AG10803 (cell line): ENCODE measurements at regions not wholly inside any gene's neighbourhood (a gene's known extent, or its start where the extent isn't known, plus 50 kb on each side); places are given as distances from the start of the nearest gene placed in this dataset.

Source experiments
- DNase-seq: peaks from one replicate; pipeline ENCODE4 v3.0.0; 2010; ENCODE audit warnings: low read depth
- H3K4me3 ChIP-seq: 2 replicates; pipeline ENCODE4 v1.5.1; 2011; ENCODE audit warnings: mild to moderate bottlenecking, low read length, control low read depth
- TF ChIP-seq, protein P1 (sequence below): conservative IDR thresholded peaks from 2 replicates; pipeline ENCODE4 v1.5.1; 2011; ENCODE audit warnings: mild to moderate bottlenecking, low read length, control low read depth, inconsistent platforms

GRCh38 chr13:72545030-72545719, 182.3 kb downstream of the MZT1 start:
- no peak for DNase-seq
- no peak overlapping the region for H3K4me3 ChIP-seq
- TF ChIP-seq, protein P1, sequence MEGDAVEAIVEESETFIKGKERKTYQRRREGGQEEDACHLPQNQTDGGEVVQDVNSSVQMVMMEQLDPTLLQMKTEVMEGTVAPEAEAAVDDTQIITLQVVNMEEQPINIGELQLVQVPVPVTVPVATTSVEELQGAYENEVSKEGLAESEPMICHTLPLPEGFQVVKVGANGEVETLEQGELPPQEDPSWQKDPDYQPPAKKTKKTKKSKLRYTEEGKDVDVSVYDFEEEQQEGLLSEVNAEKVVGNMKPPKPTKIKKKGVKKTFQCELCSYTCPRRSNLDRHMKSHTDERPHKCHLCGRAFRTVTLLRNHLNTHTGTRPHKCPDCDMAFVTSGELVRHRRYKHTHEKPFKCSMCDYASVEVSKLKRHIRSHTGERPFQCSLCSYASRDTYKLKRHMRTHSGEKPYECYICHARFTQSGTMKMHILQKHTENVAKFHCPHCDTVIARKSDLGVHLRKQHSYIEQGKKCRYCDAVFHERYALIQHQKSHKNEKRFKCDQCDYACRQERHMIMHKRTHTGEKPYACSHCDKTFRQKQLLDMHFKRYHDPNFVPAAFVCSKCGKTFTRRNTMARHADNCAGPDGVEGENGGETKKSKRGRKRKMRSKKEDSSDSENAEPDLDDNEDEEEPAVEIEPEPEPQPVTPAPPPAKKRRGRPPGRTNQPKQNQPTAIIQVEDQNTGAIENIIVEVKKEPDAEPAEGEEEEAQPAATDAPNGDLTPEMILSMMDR: no peak

DNA sequence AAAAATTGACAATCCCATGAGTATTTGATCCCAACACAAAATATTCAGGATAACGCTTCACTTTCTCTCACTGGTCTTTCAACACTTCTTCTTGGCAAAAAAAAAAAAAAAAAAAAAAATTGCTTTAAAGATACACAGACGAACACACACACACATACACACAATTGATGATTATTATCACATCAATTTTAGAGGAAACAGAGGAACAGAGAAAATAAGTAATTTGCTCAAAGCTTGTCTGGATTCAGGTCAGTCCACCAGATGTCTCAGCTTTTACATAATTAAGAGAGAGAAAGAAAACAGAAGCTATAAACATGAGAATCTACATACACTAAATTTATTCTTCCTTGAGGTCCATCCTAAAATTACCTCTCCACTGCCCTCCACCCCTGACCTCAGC, 183.4 kb downstream of the MZT1 start:
- TF ChIP-seq, protein P1: no peak
- H3K4me3 ChIP-seq: no peak overlapping the region
- no peak for DNase-seq

- TF ChIP-seq, protein P1: no peak
- no peak overlapping the region for H3K4me3 ChIP-seq
- DNase-seq: no peak
Measured at GRCh38 chr13:72542241-72542640, 185.2 kb downstream of the MZT1 start.

GRCh38 chr13:72541674-72542073, 185.8 kb downstream of the MZT1 start:
- no peak for DNase-seq
- TF ChIP-seq, protein P1: no peak
- no peak overlapping the region for H3K4me3 ChIP-seq

GRCh38 chr13:72540881-72541280, 186.5 kb downstream of the MZT1 start:
- TF ChIP-seq, protein P1: no peak
- no peak for DNase-seq
- H3K4me3 ChIP-seq: no peak overlapping the region

DNA sequence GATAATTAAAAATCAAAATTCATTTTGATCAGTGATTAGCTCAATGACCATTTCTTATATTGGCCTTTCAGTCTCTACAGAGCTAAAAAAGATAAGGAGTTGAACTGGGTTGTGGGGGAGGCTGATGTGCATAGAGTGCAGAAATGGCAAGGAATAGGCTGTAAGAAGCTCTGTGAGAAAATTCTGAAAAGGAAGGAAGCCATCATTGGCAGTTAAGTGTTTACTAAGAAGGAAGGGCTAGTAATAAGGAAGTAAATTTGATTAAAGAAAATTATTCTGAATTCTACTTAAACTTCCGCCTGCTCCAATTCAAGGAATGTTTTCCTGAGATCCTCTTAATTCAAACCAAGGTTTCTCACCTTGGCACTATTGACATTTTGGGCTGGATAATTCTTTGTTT, 187.5 kb downstream of the MZT1 start:
- TF ChIP-seq, protein P1: no peak

GRCh38 chr13:72537782-72538181, 189.6 kb downstream of the MZT1 start:
- TF ChIP-seq, protein P1: no peak
- DNase-seq: no peak
- no peak overlapping the region for H3K4me3 ChIP-seq

More for the DNA sequence above, 187.5 kb downstream of the MZT1 start:
- no peak for DNase-seq
- no peak overlapping the region for H3K4me3 ChIP-seq
